ENCODE measurements at regions not wholly inside any gene's neighbourhood (a gene's known extent, or its start where the extent isn't known, plus 50 kb on each side); places are given as distances from the start of the nearest gene placed in this dataset.

DNA sequence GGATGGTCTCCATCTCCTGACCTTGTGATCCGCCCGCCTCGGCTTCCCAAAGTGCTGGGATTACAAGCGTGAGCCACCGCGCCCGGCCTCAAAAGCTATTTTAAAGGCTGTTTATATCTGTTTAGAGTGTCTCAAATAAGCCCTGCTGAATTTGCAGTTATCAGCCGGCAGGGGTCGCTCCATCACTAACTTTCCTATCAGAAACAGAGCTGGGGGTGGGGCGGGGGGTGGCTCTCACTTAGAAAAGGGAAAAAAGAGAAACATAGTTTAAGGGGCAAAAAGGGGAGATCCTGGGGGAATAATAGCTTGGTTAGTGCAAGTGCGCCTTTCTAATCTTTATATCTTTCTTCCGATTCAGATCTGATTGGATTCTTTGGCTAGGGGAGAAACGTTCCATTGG is 450.7 kb downstream of the UBE2NL start:
- Histone ChIP-seq H3K56ac (ENCODE audit: insufficient read length, low read depth, low read length) (no peak overlapping the region), H3K79me1 (ENCODE audit: insufficient read depth, low read depth, low read length, poor library complexity, severe bottlenecking) (no peaks in the 10 kb centered on the region), H2BK120ac (ENCODE audit: low read depth, low read length, poor library complexity, severe bottlenecking) (no peak overlapping the region), H3K79me2 (ENCODE audit: insufficient read depth, low read length) (no peaks in the 10 kb centered on the region), H3K27ac (ENCODE audit: insufficient read length, low read depth, low read length) (no peak overlapping the region), H3K9ac (ENCODE audit: extremely low read depth, insufficient read length, low read length) (no peak overlapping the region), H3K23me2 (ENCODE audit: insufficient read length, low read depth, low read length, poor library complexity, severe bottlenecking) (no peaks in the 10 kb centered on the region), H2AFZ (ENCODE audit: low read length) (no peak overlapping the region), H3K18ac (ENCODE audit: insufficient read length, low read depth, low read length) (no peak overlapping the region), H3K4me2 (ENCODE audit: insufficient read depth, insufficient read length, low read length) (no peak overlapping the region), H4K91ac (ENCODE audit: insufficient read length, low read depth, low read length) (no peak overlapping the region), H3K23ac (ENCODE audit: insufficient read length, low read depth, low read length) (no peak overlapping the region), H3T11ph (ENCODE audit: low read length) (no peak overlapping the region), H3K9me3 (ENCODE audit: control insufficient read depth, low read depth, low read length) (peaks cover 29% of the 10 kb centered on the region), H3K4ac (ENCODE audit: low read depth, low read length) (no peak overlapping the region), H2AK5ac (ENCODE audit: insufficient read length, low read length) (no peak overlapping the region), H3K14ac (ENCODE audit: insufficient read depth, low read length) (no peak overlapping the region), H2BK5ac (ENCODE audit: insufficient read length, low read length) (no peak overlapping the region), H2BK20ac (ENCODE audit: low read depth, low read length, poor library complexity, severe bottlenecking) (no peak overlapping the region), H3K4me1 (ENCODE audit: insufficient read depth, low read length) (no peaks in the 10 kb centered on the region), H4K20me1 (ENCODE audit: control insufficient read depth, insufficient read depth, insufficient read length) (no peaks in the 10 kb centered on the region), H2BK15ac (ENCODE audit: low read depth, low read length) (no peak overlapping the region), H2BK12ac (ENCODE audit: insufficient read length, low read depth, low read length) (no peak overlapping the region), H4K5ac (ENCODE audit: insufficient read length, low read depth, low read length) (no peak overlapping the region), H4K8ac (replicated peaks; ENCODE audit: insufficient read length, low read depth, low read length) (no peak overlapping the region), H3K27me3 (ENCODE audit: insufficient read depth, low read length) (no peaks in the 10 kb centered on the region)
- WGBS (ENCODE audit: extremely low coverage, insufficient read length, low lambda C conversion rate), result no CpG with 5 or more reads among the region's 13 CpGs
- peak; percentile 42 for DNase-seq
- H3K9me3 Mint-ChIP-seq, result peaks cover 68 to 75% of the 10 kb centered on the region in 2 experiments
- TF ChIP-seq, protein P1, sequence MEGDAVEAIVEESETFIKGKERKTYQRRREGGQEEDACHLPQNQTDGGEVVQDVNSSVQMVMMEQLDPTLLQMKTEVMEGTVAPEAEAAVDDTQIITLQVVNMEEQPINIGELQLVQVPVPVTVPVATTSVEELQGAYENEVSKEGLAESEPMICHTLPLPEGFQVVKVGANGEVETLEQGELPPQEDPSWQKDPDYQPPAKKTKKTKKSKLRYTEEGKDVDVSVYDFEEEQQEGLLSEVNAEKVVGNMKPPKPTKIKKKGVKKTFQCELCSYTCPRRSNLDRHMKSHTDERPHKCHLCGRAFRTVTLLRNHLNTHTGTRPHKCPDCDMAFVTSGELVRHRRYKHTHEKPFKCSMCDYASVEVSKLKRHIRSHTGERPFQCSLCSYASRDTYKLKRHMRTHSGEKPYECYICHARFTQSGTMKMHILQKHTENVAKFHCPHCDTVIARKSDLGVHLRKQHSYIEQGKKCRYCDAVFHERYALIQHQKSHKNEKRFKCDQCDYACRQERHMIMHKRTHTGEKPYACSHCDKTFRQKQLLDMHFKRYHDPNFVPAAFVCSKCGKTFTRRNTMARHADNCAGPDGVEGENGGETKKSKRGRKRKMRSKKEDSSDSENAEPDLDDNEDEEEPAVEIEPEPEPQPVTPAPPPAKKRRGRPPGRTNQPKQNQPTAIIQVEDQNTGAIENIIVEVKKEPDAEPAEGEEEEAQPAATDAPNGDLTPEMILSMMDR (conservative IDR thresholded peaks at IDR 0.05), result peak; percentile 59; the same call in 2 of the 3 replicates
- peaks cover 0 to 5% (median 5%) of the 10 kb centered on the region in 3 experiments; a peak in 5 of 7 replicates for H3K36me3 Mint-ChIP-seq (ENCODE audit: insufficient read depth in 1 of 3, low read depth in 3 of 3)
- no peak overlapping the region for H3K4me3 Mint-ChIP-seq
- no peak overlapping the region for H3K27ac Mint-ChIP-seq
- H3K27me3 Mint-ChIP-seq (ENCODE audit: low read depth), result no peaks in the 10 kb centered on the region; the same call in 1 of the 2 replicates
- 0 out of 4 replicates have a peak, but pooled peaks cover 0 to 2% of the 10 kb centered on the region in 2 experiments for H3K4me1 Mint-ChIP-seq

Data from H9 (cell line).